Loucy (cell line): ENCODE measurements at regions not wholly inside any gene's neighbourhood (a gene's known extent, or its start where the extent isn't known, plus 50 kb on each side); places are given as distances from the start of the nearest gene placed in this dataset.

Source experiments
- H2AFZ ChIP-seq: fragments of 200-600 bp; sonication (generic); 2 replicates; pipeline ENCODE4 v1.6.0; 2016; ENCODE audit warnings: antibody characterized with exemption, mild to moderate bottlenecking, low read length, moderate library complexity
- H3F3A ChIP-seq: fragments of 200-600 bp; 2 replicates; pipeline ENCODE4 v1.6.0; 2016; ENCODE audit warnings: antibody characterized with exemption, low read depth, mild to moderate bottlenecking
- H3K27me3 ChIP-seq: fragments of 200-600 bp; sonication (generic); 2 replicates; pipeline ENCODE4 v1.6.1; 2014; ENCODE audit warnings: low read length, mild to moderate bottlenecking; ENCODE audit not compliant: insufficient read depth, poor library complexity, severe bottlenecking
- H3K36me3 ChIP-seq: fragments of 200-600 bp; sonication (generic); 2 replicates; pipeline ENCODE4 v1.6.1; 2016; ENCODE audit warnings: low read length; ENCODE audit not compliant: insufficient read depth
- H3K4me1 ChIP-seq: fragments of 200-600 bp; sonication (generic); 2 replicates; pipeline ENCODE4 v1.5.1; 2014; ENCODE audit warnings: low read length, mild to moderate bottlenecking; ENCODE audit not compliant: insufficient read depth, poor library complexity, severe bottlenecking
- H3K4me2 ChIP-seq: fragments of 200-600 bp; sonication (generic); 2 replicates; pipeline ENCODE4 v1.6.0; 2014; ENCODE audit warnings: antibody characterized with exemption, low read length, low read depth, mild to moderate bottlenecking; ENCODE audit not compliant: poor library complexity, severe bottlenecking
- H3K4me3 ChIP-seq: fragments of 200-600 bp; sonication (generic); 2 replicates; pipeline ENCODE4 v1.5.1; 2014; ENCODE audit warnings: low read length, mild to moderate bottlenecking, mixed read lengths; ENCODE audit not compliant: poor library complexity, severe bottlenecking
- H3K79me2 ChIP-seq: fragments of 200-600 bp; sonication (generic); 2 replicates; pipeline ENCODE4 v1.6.1; 2014; ENCODE audit warnings: low read length; ENCODE audit not compliant: insufficient read depth
- H3K9ac ChIP-seq: fragments of 200-600 bp; sonication (generic); 2 replicates; pipeline ENCODE4 v1.6.0; 2014; ENCODE audit warnings: mild to moderate bottlenecking, low read depth, low read length, moderate library complexity; ENCODE audit not compliant: poor library complexity, severe bottlenecking
- H3K9me2 ChIP-seq: fragments of 200-600 bp; sonication (generic); replicated peaks from 2 replicates; pipeline ENCODE4 v1.6.1; 2016; ENCODE audit warnings: low read depth, low read length, mixed read lengths
- H3K9me3 ChIP-seq: fragments of 200-600 bp; sonication (generic); 2 replicates; pipeline ENCODE4 v1.6.1; 2014; ENCODE audit warnings: mild to moderate bottlenecking, antibody characterized with exemption, low read length, low read depth; ENCODE audit not compliant: insufficient read depth
- H4K20me1 ChIP-seq: fragments of 200-600 bp; sonication (generic); 2 replicates; pipeline ENCODE4 v1.6.0; 2014; ENCODE audit warnings: antibody characterized with exemption, low read length, mild to moderate bottlenecking; ENCODE audit not compliant: insufficient read depth, poor library complexity, severe bottlenecking
- EZH2phosphoT487 ChIP-seq: fragments of 200-600 bp; IDR thresholded peaks from 2 replicates; pipeline ENCODE4 v1.6.1; 2018; ENCODE audit warnings: antibody characterized with exemption, mild to moderate bottlenecking, moderate library complexity, borderline replicate concordance
- TF ChIP-seq, protein P1 (sequence below): fragments of 200-600 bp; sonication (generic); conservative IDR thresholded peaks from 2 replicates; pipeline ENCODE4 v1.5.1; 2014; ENCODE audit warnings: mild to moderate bottlenecking, antibody characterized with exemption, low read length

DNA sequence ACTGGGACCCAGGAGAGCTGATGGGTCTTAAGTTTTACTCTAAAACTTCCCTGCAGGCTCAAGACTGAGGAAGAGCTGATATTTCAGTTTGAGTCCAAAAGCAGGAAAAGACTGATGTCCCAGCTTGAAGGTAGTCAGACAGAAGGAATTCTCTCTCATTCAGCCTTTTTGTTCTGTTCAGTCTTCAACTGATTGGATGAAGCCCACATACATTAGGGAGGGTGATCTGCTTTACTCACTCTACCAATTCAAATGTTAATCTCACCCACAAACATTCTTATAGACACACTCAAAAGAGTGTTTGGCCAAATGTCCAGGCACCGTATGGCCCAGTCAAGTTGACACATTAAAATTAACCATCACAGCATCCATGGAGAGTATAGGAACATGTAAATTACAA, 173.5 kb downstream of the KCNRG start:
- H3K79me2 ChIP-seq: peaks cover 78% of the 10 kb centered on the region
- H3K4me1 ChIP-seq: peaks cover 66% of the 10 kb centered on the region
- H3K9me2 ChIP-seq: no peaks in the 10 kb centered on the region

DNA sequence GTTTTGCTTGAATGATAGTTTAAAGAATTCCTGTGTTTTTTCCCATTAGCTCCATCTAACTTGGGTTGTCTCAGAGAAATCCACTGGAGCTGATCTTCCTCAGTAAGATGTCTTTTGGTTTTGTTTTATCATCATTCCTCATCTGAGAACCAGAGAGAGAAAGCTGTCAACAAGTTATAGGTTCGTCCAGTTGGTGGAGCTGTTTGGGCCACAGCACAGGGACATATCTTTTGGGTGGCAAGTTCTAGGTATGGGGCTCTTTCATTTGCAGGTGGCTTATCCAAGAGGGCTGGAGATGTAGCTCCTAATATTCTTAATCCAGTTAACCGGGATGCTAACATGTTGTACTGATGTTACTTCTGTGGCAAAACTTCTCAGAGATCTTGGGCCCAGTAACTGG, 174.2 kb downstream of the KCNRG start:
- 0 out of 2 replicates have a peak, but pooled peaks cover 2% of the 10 kb centered on the region for H3F3A ChIP-seq
- H3K4me1 ChIP-seq: peaks cover 73% of the 10 kb centered on the region
- H2AFZ ChIP-seq: no peak overlapping the region
- no peaks in the 10 kb centered on the region for H3K36me3 ChIP-seq
- peak overlapping the region; percentile 94 for H3K4me3 ChIP-seq
- no peaks in the 10 kb centered on the region for H3K27me3 ChIP-seq
- no peaks in the 10 kb centered on the region for H3K9me2 ChIP-seq
- H3K4me2 ChIP-seq: peak overlapping the region; percentile 82
- H3K79me2 ChIP-seq: peaks cover 85% of the 10 kb centered on the region
- peak overlapping the region; percentile 90 for H3K9ac ChIP-seq
- H3K9me3 ChIP-seq: no peaks in the 10 kb centered on the region
- peaks cover 37% of the 10 kb centered on the region for H4K20me1 ChIP-seq
- no peak for TF ChIP-seq EZH2phosphoT487
- TF ChIP-seq, protein P1, sequence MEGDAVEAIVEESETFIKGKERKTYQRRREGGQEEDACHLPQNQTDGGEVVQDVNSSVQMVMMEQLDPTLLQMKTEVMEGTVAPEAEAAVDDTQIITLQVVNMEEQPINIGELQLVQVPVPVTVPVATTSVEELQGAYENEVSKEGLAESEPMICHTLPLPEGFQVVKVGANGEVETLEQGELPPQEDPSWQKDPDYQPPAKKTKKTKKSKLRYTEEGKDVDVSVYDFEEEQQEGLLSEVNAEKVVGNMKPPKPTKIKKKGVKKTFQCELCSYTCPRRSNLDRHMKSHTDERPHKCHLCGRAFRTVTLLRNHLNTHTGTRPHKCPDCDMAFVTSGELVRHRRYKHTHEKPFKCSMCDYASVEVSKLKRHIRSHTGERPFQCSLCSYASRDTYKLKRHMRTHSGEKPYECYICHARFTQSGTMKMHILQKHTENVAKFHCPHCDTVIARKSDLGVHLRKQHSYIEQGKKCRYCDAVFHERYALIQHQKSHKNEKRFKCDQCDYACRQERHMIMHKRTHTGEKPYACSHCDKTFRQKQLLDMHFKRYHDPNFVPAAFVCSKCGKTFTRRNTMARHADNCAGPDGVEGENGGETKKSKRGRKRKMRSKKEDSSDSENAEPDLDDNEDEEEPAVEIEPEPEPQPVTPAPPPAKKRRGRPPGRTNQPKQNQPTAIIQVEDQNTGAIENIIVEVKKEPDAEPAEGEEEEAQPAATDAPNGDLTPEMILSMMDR: peak; percentile 82

More for the DNA sequence above, 173.5 kb downstream of the KCNRG start:
- TF ChIP-seq, protein P1: no peak
- no peak for TF ChIP-seq EZH2phosphoT487
- Histone ChIP-seq H3K4me3 (peak overlapping the region; percentile 94), H3F3A (0 out of 2 replicates have a peak, but pooled peaks cover 2% of the 10 kb centered on the region), H3K9ac (peak overlapping the region; percentile 90), H4K20me1 (peaks cover 31% of the 10 kb centered on the region), H3K36me3 (no peaks in the 10 kb centered on the region), H3K27me3 (no peaks in the 10 kb centered on the region), H3K9me3 (no peaks in the 10 kb centered on the region), H3K4me2 (peak overlapping the region; percentile 82), H2AFZ (no peak overlapping the region)

DNA sequence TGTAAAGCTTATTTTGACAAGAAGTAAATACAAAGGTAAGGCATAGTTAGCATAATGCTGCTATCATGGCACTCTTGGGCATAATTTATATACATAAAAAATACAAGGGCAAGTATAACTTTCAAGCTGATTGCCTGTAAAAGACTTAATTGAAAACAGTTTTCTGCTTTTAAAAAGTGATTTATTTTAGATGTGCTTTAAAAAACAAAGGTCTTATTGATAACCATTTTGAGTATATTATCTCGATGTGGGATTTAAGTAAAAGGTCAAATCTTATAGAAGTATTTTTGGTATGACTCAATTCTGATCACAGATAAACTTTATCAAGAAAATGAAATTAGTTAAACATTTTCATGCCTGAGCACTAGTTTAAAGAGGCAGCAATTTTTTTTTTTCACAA, 175.8 kb downstream of the KCNRG start:
- Histone ChIP-seq H3K4me3 (peak overlapping the region; percentile 94), H3K4me1 (peaks cover 77% of the 10 kb centered on the region), H3F3A (0 out of 2 replicates have a peak, but pooled peaks cover 2% of the 10 kb centered on the region), H2AFZ (no peak overlapping the region), H3K9ac (peak overlapping the region; percentile 55), H3K27me3 (no peaks in the 10 kb centered on the region), H3K36me3 (no peaks in the 10 kb centered on the region), H3K4me2 (peak overlapping the region; percentile 82), H3K9me2 (no peaks in the 10 kb centered on the region), H4K20me1 (peaks cover 40% of the 10 kb centered on the region), H3K79me2 (peaks cover 100% of the 10 kb centered on the region), H3K9me3 (no peaks in the 10 kb centered on the region)
- TF ChIP-seq, protein P1: no peak
- TF ChIP-seq EZH2phosphoT487: no peak
